NCI-H524 treated with DMSO at 0.1 percent for 48 hours (cell line): ENCODE measurements at regions not wholly inside any gene's neighbourhood (a gene's known extent, or its start where the extent isn't known, plus 50 kb on each side); places are given as distances from the start of the nearest gene placed in this dataset.
"Not testable (repeated sequence)": the region's sequence is repeated elsewhere in the genome, so short reads cannot be mapped to it uniquely, and the experiment has no call there.

Source experiments
- DNase-seq: peaks from one replicate; lab custom pipeline; 2025; lab: John Stamatoyannopoulos, UW

DNA sequence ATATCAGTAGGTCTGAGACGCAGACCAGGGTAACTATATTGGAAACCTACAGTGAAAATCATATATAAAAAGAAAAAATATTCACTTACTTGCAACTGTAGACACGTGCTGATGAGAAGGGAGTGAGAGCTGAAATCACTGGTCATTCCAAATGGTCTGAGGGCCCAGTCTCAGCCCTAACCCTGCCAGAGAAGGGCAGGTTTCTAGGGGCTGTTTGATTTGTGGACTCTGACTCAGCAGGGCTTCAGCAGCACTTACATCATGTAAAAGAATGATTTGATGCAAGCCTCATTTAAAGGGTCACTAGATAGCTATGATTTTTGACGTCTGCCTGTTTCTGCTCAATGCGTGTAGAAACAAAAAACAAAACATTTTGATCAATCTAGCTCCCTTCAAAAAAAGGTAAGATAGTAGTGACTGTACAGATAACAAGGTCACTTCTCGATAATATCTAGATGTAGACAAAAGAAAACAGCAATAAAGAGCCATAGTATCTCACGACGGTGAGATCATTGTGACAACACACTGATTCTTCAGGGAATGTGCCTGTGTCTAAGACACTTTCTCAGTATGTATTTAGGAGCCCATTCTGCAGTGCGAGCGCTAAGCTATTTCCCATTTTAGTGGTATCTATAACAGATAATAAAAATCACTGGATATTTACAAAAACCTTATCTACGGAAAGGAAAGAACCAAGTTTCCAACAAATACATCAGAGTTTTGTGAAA lies 307.2 kb downstream of the HIVEP2 start:
- DNase-seq = no peak

DNA sequence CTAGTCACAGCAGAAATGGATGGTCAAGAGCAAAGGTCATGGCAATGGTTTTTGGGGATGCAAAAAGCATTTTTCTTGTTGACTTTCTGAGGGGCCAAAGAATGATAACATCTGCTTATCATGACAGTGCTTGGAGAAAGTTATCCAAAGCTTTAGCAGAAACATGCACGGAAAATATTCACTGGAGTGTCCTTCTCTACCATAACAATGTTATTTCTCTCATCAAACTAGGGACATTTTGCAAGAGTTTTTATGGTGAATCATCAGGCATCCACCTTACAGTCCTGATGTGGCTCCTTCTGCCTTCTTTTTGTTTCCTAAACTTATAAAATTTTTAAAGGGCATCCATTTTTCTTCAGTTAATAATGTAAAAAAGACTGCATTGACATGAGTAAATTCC lies 302.3 kb downstream of the HIVEP2 start:
- no peak for DNase-seq

GRCh38 chr6:142644866-142645265 lies 300.1 kb downstream of the HIVEP2 start:
- no peak for DNase-seq

DNA sequence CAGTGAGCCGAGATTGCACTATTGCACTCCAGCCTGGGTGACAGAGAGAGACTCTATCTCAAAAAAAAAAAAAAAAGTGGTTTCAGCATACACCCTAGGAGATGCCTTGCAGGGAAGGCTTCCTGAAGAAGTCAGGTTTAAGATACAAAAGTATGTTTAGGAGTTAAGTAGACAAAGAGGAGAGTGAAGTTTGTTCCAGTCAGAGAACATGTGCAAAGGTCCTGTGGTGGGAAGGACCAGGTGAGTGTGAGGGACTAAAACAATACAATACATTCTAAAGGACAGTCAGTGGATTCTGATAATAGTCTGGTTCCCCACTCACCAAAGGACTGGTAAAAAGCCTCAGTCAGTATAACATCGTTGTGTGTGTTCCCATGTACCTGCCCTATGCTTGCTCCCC lies 299.3 kb downstream of the HIVEP2 start:
- DNase-seq = no peak

DNA sequence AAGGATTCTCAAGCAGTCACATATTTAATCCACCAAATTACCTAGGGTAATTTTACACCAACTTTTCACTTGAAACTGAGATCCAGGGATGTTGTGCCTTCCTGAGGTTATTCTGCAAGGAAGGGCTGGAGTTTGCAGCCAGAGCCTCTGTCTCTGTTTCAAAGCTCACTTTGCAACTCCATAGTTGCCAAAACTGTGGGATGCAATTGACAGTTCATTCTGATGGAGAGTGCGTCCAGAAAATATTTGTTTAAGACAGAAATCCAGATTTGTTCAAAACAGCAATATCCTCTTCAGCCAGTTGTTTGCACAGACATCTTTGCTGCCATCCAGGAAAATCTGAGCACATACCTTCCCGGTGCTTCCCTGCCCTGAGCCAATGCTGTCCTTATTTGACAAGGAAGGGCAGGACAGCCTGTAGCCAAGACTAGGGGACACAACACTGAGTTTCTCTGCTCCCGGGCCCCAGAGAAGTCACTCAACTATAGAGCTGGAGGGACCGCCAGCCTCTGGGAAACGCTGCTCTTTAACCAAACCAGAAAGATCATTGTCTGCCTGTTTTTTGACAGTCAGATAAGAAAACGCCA lies 297.4 kb downstream of the HIVEP2 start:
- no peak for DNase-seq

- DNase-seq = no peak
Measured at GRCh38 chr6:142648036-142648451, 296.9 kb downstream of the HIVEP2 start.

DNA sequence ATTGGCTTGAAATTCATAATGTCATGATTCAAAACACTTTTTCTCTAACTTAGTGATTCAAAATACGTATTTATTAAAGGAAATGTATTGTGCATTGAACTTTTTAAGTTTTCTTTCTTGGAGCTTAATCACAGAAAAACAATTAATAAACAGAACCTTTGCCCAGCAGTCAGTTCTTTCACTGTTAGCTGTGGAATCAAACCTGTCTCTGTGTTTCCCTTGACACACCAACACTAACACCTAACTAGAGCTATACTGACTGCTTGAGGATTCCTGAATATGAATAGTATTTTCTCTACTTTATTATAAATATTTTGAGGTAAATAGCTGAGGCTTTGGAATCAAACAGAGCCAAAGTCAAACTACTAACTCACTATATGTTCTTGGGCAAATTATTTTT lies 296.4 kb downstream of the HIVEP2 start:
- DNase-seq = no peak

- DNase-seq = not testable (repeated sequence)
Measured at GRCh38 chr6:142649438-142650234, 295.3 kb downstream of the HIVEP2 start.

DNA sequence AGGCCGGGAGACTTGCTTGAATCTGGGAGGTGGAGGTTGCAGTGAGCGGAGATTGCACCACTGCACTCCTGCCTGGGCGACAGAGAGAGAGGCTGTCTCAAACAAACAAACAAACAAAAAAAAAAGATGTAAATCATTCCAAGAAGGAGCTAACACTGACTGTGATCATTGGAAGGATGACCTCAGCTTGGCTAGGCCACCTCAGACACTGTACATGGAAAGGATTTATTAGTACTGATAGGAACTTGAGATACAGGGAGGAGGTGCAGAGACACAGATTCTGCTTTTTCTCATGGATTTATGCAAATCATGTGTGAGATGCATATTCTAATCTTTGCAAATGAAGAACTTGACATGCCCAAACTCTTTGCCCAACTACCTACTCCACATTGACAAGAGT lies 293.6 kb downstream of the HIVEP2 start:
- no peak for DNase-seq

- no peak for DNase-seq
Measured at GRCh38 chr6:142653710-142654420, 291.1 kb downstream of the HIVEP2 start.

- no peak for DNase-seq
Measured at GRCh38 chr6:142659661-142660060, 285.3 kb downstream of the HIVEP2 start.

- DNase-seq = no peak
Measured at GRCh38 chr6:142665393-142665792, 279.6 kb downstream of the HIVEP2 start.

DNA sequence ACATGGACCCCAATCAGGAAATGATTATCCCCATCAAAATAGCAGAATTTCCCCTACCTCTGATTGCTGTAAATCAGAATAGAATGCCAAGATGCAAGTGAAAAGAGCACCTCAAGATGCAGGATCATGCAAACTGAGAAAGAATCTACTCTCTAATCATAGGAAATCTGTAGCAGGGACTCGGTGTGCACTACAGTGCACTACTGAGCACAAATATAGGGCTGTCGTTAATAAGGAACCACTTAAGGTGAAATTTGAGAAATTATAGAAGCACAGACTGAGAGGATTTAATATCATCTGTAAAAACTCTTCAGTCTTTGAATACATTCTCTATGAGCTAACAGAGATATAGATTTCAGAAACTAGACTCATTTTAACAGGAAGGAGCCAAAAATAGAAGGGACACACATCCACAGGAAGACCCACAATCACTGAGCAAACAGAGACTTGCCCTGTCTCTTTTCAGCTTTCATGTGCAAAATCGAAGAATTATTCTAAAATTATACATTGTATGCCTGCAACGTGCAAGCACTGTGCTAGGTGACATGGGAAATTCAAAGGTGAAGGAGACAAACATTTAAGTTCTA lies 278.3 kb downstream of the HIVEP2 start:
- no peak for DNase-seq

- DNase-seq = no peak
Measured at GRCh38 chr6:142669471-142670351, 275.3 kb downstream of the HIVEP2 start.

DNA sequence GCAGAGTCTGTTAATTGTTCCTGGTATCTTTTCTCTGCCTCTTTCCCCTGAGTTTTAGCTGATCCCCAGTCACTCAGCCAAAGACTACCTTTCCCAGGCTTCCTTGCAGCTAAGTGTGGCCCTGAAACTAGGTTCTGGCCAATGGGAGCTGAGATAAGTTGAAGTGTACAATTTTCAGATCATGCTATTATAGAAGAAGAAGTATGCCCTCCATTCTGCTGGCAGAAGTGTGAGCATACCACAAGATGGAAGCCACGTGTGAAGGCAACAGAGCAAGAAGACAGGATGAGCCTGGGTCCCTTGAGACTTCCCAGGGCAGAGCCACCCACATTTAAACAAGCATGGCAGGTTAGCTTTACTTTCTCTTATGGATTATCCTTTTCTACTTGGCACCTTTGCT lies 273.2 kb downstream of the HIVEP2 start:
- no peak for DNase-seq

GRCh38 chr6:142675517-142675916 lies 269.5 kb downstream of the HIVEP2 start:
- DNase-seq = no peak

DNA sequence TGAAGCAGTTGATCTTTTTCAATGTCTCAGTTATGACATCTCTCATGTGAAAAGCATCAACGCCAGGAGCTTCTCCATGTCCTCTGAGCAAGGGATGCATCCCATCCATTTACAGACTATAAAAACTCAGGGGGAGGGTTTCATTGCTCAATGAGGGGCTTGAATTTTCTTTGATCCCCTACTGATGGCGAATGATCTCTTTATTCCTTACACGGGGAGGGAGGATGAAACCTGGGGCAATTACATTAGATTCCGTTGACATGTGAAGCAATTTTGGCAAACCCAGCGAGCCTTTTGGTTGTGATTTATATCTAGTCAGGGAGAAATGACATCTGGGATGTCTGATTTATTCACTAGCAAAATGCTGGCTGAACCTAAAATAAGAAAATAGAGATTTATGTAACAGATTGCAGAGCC lies 268.9 kb downstream of the HIVEP2 start:
- DNase-seq = no peak

GRCh38 chr6:142676647-142677192 lies 268.3 kb downstream of the HIVEP2 start:
- no peak for DNase-seq

GRCh38 chr6:142679907-142680700 lies 264.9 kb downstream of the HIVEP2 start:
- no peak for DNase-seq

- no peak for DNase-seq
Measured at GRCh38 chr6:142681099-142681498, 263.9 kb downstream of the HIVEP2 start.
